T follicular helper cell (primary cell): ENCODE measurements at regions not wholly inside any gene's neighbourhood (a gene's known extent, or its start where the extent isn't known, plus 50 kb on each side); places are given as distances from the start of the nearest gene placed in this dataset.
"Not testable (repeated sequence)": the region's sequence is repeated elsewhere in the genome, so short reads cannot be mapped to it uniquely, and the experiment has no call there.

Experiments used
- DNase-seq: peaks from one replicate; pipeline ENCODE4 v3.0.0-alpha.2; 2020; ENCODE audit warnings: low read depth

DNA sequence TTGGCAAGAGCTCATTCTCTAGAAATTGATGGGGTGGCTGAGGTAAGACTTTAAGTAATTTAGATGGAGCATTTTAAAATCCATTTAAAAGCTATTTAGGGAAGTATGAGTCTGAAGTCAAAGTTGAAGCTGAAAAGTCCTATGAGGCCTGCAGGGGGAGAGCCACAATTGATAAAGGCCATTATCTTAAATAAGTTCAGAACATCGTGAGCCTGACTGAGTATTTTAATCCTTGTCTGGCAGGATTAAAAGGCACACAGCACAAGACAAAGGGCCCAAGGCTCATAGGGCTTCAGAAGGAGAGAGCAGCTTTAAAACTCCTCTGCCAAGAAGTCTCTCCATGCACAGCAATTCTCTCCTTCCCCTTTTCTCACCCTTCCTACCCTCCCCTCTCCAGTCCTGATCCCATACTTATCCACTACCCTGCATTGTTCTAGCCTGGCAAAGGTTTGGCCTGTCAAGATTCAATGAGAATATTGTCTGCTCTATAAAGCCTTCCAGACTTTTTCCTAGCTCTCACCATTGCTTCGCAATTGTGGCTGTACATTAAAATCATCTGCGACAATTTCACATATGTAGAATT is 1312.9 kb downstream of the FAM181B start:
- DNase-seq = no peak

DNA sequence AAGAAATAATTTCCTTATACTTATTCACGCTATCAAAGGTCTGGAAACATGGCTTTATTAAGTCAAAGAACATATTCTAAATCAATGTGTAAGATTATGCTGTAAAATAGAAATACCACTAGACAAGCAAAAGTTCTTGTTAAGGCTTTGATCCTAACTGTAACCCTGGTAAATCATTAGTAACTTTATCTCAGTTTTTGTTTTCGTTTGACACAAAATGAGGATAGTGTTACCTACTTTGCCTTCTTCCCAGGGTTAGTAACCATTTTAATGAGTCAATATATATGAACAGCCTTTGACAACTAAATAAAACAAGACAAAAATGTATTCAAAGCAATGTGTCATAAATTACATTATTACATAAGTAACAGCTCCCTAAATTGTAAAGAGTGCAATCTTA is 1336.3 kb downstream of the FAM181B start:
- no peak for DNase-seq

DNA sequence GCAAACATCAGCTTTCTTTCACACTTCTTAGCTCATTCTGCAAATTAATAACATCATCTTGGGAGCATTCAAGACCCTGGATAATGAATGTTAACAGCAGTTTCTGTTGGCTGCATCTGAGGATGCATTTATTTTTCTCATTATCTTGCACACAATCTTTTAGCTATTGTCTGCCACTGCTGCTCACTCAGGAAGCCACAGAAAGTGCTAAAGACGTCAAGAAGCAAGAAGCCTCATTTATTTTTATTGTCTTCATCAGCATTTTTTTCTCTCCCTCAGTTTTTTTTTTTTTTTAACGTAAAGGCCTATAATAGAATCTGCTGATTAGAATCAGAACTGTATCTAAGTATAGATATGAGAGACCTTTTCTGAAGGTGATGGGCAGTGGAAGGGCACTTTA is 1339.4 kb downstream of the FAM181B start:
- no peak for DNase-seq

DNA sequence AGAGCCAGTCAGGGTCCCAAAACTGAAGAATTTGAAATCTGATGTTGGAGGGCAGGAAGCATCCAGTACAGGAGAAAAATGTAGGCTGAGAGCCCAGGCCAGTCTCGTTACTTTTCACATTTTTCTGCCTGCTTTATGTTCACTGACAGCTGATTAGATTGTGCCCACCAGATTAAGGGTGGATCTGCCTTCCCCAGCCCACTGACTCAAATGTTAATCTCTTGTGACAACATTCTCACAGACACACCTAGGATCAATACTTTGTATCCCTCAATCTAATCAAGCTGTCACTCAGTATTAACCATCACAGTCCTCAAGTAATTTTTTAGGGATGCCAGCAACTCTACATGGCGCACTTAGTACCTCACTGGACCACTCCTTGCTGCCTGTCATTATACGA is 1345.3 kb downstream of the FAM181B start:
- DNase-seq = no peak

DNA sequence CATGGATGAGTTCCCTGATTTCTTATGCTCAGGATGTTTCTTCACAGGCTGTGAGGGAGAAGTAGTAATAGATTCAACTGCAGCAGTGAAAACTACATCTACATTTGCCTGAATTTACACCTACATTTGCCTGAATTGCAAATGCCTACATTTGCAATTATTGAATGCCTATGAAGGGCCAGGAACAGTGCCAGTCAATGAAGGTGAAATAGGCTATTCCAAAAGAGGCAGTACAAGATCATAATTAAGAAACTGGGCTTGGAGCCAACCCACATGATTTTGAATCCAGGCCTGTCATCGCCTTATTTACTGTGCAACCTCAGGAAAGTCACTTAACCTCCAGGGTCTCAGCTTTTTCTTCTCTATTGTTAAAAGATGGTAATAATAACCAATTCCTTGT is 1353.3 kb downstream of the FAM181B start:
- DNase-seq = no peak

DNA sequence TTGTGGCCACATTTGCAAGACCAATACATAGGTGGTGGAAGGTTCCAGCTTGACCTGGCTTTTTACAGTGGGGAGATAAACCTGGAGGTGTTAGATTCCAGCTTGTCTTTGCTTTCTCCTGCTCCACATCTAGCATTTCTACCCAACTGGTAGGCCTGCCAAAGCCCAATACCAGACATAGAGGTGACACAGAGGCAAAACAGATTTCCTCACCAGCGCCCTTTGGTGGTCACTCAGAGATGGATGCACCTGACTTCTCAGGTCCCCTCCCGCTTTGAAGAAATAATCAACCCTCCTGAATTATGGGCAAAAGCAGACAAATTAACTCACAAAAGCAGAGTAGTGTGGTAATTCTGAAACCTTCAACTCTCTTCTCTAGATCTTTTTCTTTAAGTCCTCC is 1356.2 kb downstream of the FAM181B start:
- DNase-seq = no peak

DNA sequence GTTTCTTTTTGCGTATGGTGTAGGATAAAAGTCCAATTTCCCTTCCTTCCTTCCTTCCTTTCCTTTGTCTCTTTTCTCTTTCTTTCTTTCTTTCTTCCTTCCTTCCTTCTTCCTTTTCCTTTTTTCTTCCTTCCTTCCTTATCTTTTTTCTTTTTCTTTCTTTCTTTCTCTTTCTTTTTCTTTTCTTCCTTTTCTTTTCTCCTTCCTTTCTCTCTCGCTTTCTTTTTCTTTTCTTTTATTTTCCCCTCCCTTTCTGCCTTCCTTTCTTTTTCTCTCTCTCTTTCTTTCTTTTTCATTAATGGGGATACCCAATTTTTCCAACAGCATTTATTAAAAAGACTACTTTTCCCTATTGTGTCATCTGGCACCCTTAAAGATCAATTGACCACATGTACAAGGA is 1359.7 kb downstream of the FAM181B start:
- DNase-seq = no peak

DNA sequence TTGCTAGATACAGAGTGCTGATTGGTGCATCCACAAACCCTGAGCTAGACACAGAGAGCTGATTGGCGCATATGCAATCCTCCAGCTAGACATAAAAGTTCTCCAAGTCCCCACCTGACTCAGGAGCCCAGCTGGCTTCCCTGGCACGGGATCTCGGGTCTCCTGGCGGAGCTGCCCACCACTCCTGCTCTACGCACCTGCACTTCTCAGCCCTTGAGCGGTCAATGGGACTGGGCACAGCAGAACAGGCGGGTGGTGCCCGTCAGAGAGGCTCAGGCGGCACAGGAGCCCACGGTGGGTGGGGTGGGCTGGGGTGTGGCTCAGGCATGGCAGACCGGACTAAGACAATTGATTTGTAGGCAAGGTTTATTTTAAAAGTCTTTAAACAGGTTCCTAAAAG is 1365.5 kb downstream of the FAM181B start:
- no peak for DNase-seq

DNA sequence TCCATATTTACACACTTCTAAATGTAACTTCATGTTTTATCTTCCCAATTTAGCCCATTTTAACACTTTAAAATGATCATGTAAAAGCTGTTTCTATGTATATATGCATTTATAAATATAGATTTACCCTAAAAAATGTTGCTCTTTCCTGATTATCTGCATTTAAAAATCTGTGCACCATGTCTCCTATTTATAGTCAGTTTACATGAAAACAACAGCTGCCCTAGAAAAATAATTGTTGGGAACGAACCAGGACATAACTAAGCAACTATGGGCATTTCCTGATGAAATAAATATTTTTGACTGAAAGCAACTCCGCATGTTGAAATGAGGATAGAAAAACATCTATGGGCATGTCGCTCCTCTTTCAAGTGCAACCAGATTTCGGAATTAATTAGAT is 1368.2 kb downstream of the FAM181B start:
- DNase-seq = no peak

DNA sequence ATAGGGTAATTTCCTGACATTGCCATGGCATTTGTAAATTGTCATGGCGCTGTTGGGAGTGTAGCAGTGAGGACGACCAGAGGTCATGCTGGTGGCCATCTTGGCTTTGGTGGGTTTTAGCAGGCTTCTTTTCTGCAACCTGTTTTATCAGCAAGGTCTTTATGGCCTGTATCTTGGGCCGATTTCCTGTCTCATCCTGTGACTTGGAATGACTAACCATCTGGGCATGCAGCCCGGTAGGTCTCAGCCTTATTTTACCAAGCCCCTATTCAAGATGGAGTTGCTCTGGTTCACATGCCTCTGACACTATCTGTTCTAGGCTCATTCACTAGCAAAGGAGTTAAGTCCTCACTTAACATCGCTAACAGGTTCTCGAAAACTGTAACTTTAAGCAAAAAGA is 1374.2 kb downstream of the FAM181B start:
- DNase-seq = no peak

DNA sequence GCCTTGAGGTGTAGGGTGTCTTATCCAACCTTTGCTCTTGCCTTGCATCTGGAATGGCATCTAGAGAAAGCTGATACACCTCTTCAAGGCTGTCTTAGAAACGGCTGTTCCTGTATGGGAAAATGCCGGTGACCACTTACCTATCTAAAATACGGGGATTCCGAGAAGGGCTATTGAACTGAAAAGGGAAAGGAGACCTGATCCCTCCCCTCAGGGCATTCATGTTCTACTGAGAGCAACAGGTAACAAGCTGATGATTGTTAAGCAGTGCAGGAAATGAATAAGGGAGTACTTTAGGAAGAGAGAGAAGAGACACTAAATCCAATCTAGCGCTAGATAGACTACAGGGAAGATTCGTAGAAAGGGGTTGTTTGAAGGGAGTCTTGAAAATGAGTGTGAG is 1388.1 kb downstream of the FAM181B start:
- DNase-seq = no peak

DNA sequence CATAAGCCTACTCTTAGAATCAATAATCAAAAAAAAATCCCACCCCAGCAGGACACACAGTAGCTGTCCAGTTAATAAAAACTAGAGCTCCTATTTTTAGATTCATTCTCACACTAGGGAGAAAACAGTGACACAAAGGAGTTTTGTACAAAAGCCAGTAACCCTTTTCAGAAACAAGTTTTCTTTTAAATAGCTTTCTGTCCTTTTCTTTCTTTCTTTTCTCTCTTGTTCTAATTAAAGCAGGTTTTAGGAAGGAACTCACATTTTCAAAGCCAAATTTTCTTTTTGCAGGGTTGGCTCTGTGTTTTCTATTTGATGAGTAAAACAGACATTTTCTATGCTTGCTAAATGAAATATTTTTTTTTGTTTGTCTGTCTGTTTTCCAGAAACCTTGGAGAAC is 1390.7 kb downstream of the FAM181B start:
- no peak for DNase-seq

DNA sequence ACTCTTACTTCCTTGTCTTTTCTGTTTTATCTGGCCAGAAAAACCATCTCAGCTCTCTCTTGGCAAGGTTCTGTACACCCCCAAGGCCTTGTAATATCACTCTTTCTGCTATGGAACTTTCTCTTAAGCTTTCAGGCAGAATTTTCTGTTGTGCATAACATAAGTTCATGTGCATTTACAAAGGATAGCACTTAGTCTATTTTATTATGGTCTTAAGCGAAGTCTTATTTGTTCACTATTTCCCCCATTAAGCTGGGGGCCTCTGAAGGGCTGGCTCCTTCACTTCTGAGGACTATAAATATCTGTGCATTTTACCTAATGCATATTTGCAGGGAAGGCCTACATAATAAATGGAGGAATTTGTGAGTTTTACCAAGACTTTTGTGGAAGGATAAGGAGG is 1393.4 kb downstream of the FAM181B start:
- no peak for DNase-seq

DNA sequence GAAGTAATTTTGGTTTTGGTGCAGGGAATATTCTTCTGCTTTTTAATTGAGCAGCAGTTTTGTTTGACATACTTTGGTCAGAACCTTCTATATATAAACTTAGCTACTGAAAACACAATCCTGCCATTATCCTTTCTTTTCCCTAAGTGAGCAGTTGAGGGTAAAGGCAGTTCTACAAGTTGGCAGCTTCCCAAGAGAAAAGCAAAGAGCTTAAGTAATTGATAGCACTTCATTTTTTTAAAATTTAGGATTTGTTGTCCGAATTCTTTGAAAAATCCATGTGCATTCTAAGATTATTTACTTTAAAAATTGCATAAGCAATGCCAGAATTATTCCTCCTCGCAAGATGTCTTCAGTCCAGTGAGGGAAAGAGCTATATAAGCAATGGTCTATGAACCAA is 1394.1 kb downstream of the FAM181B start:
- no peak for DNase-seq

DNA sequence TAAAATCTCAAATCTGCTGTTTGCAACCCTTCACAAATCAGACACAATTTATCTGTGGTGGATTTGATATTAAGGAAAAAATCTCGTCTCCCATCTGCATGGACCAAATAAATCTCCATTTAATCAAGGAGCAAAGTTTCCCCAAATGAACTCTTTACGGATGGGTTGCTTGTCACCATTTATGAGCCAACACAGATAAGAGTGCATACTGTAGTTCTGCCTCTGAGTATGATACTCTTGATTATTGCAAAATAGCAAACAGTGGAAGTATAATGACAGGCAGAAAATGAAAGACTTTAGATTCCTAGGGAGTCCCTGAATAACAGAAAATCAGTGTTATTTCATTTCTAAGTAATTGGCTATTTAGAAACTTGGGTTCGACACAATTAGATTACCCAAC is 1395.9 kb downstream of the FAM181B start:
- DNase-seq = no peak

DNA sequence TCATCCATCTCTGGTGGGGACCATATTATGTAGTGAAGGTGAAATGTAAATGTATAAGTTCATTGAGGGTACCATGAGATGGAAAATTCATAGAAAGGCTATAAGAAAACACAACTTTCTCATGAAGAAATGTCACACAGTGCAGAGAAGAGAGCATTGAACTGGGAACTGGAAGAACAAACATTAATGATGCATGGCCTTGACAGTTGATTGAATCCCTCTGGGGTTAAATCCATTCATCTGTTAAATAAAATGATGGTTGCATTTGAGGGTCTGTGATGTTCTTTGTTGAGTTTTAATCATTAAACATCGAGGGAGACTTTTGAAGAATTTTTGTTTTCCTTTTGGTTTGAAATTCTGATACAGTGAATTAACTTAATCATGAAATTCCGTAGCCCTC is 1401.4 kb downstream of the FAM181B start:
- no peak for DNase-seq

DNA sequence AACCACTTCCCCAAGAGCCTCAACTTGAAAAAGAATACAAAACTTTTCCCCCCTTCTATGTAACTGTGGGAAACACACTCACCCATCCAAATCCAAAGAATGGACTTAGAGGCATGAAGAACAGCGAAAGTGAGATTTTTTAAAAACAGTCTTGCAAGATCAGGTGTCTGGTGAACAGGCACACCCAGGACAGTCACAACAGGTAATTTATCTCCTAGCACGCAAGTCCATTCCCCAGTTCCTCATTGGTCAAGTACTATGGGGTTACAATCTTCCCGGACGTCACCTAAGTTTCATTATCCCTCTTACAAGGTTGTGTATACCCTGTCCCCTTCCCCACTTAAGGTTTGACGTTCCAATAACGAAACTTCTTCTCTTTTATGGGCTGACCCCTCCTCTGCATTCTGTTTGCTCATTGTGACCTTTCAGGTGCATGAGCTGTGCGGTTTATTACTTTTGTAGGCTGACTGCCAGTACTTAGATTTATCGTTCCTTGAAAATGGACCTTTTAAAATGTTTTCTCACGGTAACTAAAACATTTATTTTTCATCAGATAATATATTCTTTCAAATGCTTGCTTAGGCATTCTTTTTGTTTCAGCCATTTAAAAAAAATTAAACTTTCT is 1401.9 kb downstream of the FAM181B start:
- DNase-seq = no peak

DNA sequence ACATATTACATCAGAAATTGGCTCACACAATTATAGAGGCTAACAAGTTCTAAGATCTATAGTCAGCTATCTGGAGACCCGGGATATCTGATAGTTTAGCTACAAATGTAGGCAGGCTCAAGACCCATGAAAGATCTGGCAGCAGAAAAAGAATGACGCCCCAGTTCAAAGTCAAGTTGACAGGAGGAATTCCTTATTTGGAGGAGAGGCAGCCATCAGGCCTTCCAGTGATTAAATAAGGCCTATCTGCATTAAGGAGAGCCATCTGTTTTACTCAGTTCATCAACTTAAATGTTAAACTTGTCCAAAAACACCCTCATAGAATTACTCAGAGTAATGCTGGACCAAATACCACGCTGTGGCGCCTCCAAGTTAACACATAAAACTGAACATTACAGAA is 1402.6 kb downstream of the FAM181B start:
- no peak for DNase-seq

DNA sequence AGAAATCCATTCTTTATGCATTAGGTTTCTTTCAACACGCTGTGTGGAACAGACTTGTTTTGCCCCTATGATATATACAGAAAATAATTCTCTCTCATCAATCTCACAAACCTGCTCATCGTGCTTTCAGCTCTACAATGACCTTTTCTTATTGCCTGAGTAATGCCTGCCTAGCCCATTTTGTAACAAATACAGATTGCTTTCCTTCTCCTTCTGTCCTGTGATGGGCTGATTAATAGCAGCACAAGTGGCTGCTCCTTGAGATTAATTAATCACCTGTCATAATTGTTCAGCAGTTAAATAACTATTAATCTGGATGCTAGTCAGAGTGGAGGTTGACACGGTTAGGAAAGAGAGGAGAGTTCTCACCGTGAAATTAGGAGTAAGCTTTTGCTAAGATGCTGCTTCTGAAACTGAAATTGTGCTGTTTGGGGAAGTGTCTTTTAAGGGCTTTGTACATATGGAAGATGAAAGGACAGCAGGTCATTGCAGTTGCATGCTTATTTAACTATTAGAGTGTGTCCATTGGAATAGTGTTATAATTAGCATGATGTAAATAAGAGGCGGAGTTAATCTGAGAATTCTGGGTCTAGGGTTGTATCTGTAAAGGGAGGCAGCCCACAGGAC is 1430.5 kb downstream of the FAM181B start:
- no peak for DNase-seq

DNA sequence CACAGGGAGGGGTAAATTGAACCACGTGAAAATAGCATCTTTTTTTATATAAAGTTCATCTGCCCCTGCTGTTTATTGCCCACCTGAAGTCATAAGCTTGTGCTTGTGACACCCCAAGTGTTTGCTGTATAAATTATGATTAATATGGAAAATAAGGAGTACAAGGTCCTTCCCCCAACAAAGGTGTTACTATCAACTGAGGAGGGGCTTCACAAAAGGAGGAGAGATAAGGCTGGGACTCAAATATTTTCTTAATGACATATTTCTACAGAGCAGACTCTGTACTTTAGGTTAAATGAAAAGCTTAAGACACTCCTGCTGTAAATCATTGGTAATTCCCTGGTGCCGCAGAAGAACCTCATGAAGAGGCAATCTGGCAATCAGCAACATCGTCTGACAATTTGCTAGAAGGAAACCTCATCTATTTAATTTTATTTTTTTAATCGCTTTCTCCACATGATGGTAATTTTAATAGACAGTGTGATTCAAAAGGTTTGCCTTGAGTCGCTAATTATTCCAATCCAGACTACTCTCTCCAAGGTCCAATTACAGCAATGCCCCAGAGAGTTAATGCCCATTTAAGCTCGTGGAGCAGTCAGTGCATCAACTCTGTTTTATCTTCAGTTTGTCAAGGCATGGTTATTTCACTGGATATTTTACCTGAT is 1432.4 kb downstream of the FAM181B start:
- no peak for DNase-seq

DNA sequence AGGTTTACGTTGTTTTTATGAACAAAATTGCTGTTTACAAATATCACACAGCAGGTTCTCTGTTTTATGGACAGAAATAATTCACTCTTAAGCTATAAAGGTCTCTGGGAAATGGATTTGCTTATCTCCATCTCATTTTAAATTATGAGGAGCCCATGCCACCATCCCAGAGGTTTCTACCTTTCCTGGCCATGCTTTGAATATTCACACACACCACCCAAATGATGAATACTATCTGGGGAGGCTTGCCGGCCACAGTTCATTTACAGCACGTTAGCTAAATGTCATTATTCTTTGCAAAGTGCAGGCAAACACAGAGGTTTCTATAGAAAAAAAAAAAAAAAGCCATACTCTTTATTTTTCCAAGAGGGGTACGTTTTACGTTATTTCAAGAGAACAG is 1446.7 kb downstream of the FAM181B start:
- no peak for DNase-seq

DNA sequence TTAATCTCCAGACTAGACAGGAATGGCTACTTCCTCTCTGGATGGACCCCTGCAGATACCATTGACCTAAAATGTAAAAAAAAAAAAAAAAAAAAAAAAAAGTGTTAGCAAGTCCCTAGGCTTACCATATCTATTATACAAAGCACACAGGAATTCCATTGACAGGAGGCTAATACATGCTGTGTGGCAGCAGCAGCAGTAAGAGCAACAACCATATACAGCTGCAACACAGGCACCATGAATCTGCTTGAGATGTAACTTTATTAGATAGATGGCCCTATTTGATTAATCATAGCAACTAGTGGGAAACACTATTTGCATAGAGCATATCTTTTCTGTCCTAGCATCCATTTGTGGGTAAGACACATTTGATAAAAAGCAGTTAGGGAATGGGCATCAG is 1447.1 kb downstream of the FAM181B start:
- no peak for DNase-seq

DNA sequence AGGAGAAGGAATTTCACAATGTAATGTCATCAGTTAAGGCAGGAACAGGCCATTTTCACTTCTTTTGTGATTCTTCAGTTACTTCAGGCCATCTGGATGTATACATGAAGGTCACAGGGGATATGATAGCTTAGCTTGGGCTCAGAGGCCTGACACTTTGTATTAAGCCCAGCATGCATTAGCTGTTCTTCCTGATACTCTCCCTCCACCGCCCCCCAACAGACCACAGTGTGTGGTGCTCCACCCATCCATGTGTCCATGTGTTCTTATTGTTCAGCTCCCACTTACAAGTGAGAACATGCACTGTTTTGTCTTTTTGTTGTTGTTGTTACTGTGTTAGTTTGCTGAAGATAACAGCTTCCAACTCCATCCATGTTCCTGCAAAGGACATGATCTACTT is 1453.4 kb downstream of the FAM181B start:
- DNase-seq = not testable (repeated sequence)
